PC-3 (cell line): ENCODE measurements at regions not wholly inside any gene's neighbourhood (a gene's known extent, or its start where the extent isn't known, plus 50 kb on each side); places are given as distances from the start of the nearest gene placed in this dataset.

ENCODE experiments used
- ATAC-seq: fragments of 200-7000 bp; cut with Tn5 transposase; 2 replicates; pipeline ENCODE4 v1.9.1; 2020; ENCODE audit warnings: mild to moderate bottlenecking, moderate library complexity
- BruUV-seq: library from RNA; stranded (reverse); fragments of 400-500 nt; replicated peaks from 2 replicates; lab custom pipeline; 2021; lab: Mats Ljungman, UMichigan
- CTCF ChIA-PET: fragments of 300-600 bp; sonication (Branson Sonifier 250); formaldehyde crosslinking; loops from one replicate; lab custom pipeline; 2022; ENCODE audit warnings: antibody characterized with exemption; lab: Charles Lee
- POLR2A ChIA-PET: fragments of 300-600 bp; sonication (Branson Sonifier 250); formaldehyde crosslinking; loops from one replicate; lab custom pipeline; 2022; ENCODE audit warnings: antibody characterized with exemption; ENCODE audit not compliant: unreplicated experiment; lab: Charles Lee
- DNase-seq: peaks from one replicate; pipeline ENCODE4 v3.0.0-alpha.2; 2015
- H2AFZ ChIP-seq: fragments of 300-600 bp; sonication (generic); 2 replicates; pipeline ENCODE4 v1.6.0; 2016; ENCODE audit warnings: antibody characterized with exemption, low read length
- H3F3A ChIP-seq: fragments of 300-600 bp; sonication (generic); one replicate; pipeline ENCODE4 v1.6.0; 2017; ENCODE audit warnings: antibody characterized with exemption, low read length, control low read depth, mild to moderate bottlenecking; ENCODE audit not compliant: unreplicated experiment
- H3K27ac ChIP-seq: fragments of 300-600 bp; sonication (generic); 2 replicates; pipeline ENCODE4 v1.5.1; 2016; ENCODE audit warnings: mild to moderate bottlenecking, low read length
- H3K27me3 ChIP-seq: fragments of 300-600 bp; sonication (generic); 2 replicates; pipeline ENCODE4 v1.6.1; 2016; ENCODE audit warnings: low read length, mixed read lengths
- H3K36me3 ChIP-seq: fragments of 300-600 bp; sonication (generic); 2 replicates; pipeline ENCODE4 v1.6.1; 2016; ENCODE audit warnings: low read depth, mixed run types, low read length, mixed read lengths
- H3K4me1 ChIP-seq: fragments of 300-600 bp; sonication (generic); 2 replicates; pipeline ENCODE4 v1.5.1; 2016; ENCODE audit warnings: low read length; ENCODE audit not compliant: insufficient read depth
- H3K4me2 ChIP-seq: fragments of 300-600 bp; sonication (generic); 2 replicates; pipeline ENCODE4 v1.6.0; 2016; ENCODE audit warnings: low read length
- H3K4me3 ChIP-seq: fragments of 300-600 bp; sonication (generic); 2 replicates; pipeline ENCODE4 v1.5.1; 2016; ENCODE audit warnings: mild to moderate bottlenecking, low read length, mixed read lengths
- H3K79me2 ChIP-seq: fragments of 300-600 bp; sonication (generic); 2 replicates; pipeline ENCODE4 v1.6.1; 2017; ENCODE audit warnings: low read length, mixed read lengths
- H3K9ac ChIP-seq: fragments of 300-600 bp; sonication (generic); 2 replicates; pipeline ENCODE4 v1.6.0; 2016; ENCODE audit warnings: mild to moderate bottlenecking, low read length
- H3K9me2 ChIP-seq: fragments of 300-600 bp; sonication (generic); replicated peaks from 2 replicates; pipeline ENCODE4 v1.6.1; 2016; ENCODE audit warnings: mixed run types, low read length, mixed read lengths
- H3K9me3 ChIP-seq: fragments of 300-600 bp; sonication (generic); 2 replicates; pipeline ENCODE4 v1.6.1; 2016; ENCODE audit warnings: low read length, mixed read lengths
- H4K20me1 ChIP-seq: fragments of 300-600 bp; sonication (generic); 2 replicates; pipeline ENCODE4 v1.6.1; 2016; ENCODE audit warnings: low read length, mixed read lengths
- EZH2 ChIP-seq: fragments of 300-600 bp; sonication (generic); IDR thresholded peaks from one replicate; pipeline ENCODE4 v1.6.1; 2017; ENCODE audit warnings: antibody characterized with exemption, mild to moderate bottlenecking, low read length; ENCODE audit not compliant: unreplicated experiment
- EZH2phosphoT487 ChIP-seq: fragments of 300-600 bp; sonication (generic); IDR thresholded peaks from 2 replicates; pipeline ENCODE4 v1.6.1; 2018; ENCODE audit warnings: mild to moderate bottlenecking, antibody characterized with exemption, low read length, borderline replicate concordance
- intact Hi-C: fragments of 100-400 bp; cut with micrococcal nuclease; formaldehyde crosslinking; loops from 2 replicates; pipeline ENCODE4 v1.9.0; 2023
- TF ChIP-seq, protein P1 (sequence below): fragments of 300-600 bp; sonication (generic); conservative IDR thresholded peaks from 2 replicates; pipeline ENCODE4 v1.5.1; 2017; ENCODE audit warnings: antibody characterized with exemption, low read depth, mild to moderate bottlenecking, low read length

- ChIA-PET POLR2A (no interaction called here), CTCF (no interaction called here)
- no peak overlapping the region for H3K27ac ChIP-seq
- H3K9me3 ChIP-seq = no peaks in the 10 kb centered on the region
- no peak overlapping the region for H2AFZ ChIP-seq
- H3K9me2 ChIP-seq = no peaks in the 10 kb centered on the region
- H3F3A ChIP-seq = no peaks in the 10 kb centered on the region
- BruUV-seq = no TSS peak
- no peaks in the 10 kb centered on the region for H3K79me2 ChIP-seq
- peak; percentile 4 for DNase-seq
- no peaks in the 10 kb centered on the region for H4K20me1 ChIP-seq
- H3K4me3 ChIP-seq = no peak overlapping the region
- no peaks in the 10 kb centered on the region for H3K27me3 ChIP-seq
- intact Hi-C loops = no loop called here
- no peaks in the 10 kb centered on the region for H3K36me3 ChIP-seq
- TF ChIP-seq EZH2 = no peak
- TF ChIP-seq EZH2phosphoT487 = no peak
- TF ChIP-seq, protein P1, sequence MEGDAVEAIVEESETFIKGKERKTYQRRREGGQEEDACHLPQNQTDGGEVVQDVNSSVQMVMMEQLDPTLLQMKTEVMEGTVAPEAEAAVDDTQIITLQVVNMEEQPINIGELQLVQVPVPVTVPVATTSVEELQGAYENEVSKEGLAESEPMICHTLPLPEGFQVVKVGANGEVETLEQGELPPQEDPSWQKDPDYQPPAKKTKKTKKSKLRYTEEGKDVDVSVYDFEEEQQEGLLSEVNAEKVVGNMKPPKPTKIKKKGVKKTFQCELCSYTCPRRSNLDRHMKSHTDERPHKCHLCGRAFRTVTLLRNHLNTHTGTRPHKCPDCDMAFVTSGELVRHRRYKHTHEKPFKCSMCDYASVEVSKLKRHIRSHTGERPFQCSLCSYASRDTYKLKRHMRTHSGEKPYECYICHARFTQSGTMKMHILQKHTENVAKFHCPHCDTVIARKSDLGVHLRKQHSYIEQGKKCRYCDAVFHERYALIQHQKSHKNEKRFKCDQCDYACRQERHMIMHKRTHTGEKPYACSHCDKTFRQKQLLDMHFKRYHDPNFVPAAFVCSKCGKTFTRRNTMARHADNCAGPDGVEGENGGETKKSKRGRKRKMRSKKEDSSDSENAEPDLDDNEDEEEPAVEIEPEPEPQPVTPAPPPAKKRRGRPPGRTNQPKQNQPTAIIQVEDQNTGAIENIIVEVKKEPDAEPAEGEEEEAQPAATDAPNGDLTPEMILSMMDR = no peak
- H3K9ac ChIP-seq = no peak overlapping the region
- peak; percentile 67 for ATAC-seq
- no peak overlapping the region for H3K4me2 ChIP-seq
- H3K4me1 ChIP-seq = no peaks in the 10 kb centered on the region
Observed at GRCh38 chr7:119562839-119563238, 710.1 kb upstream of the KCND2 start.

DNA sequence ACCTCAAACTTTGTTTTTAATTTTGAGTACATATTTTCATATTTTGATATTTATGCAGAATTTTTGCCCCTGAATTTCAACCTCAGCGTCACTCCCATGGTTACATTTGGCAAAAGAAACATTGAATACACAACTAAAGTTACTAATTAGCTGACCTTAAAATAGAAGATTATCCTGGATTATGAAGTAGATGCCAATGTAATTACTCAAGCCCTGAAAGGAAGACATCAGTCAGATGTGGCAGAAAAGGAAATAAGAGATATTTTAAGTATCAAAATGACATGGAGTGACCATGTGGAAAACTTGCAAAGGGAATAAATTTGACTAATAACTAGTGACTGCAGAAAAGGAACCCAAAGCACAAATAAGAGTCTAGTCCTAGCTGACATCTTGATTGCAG is 701.3 kb upstream of the KCND2 start:
- POLR2A ChIA-PET = no interaction called here
- Histone ChIP-seq H3K79me2 (no peaks in the 10 kb centered on the region), H3F3A (no peaks in the 10 kb centered on the region), H2AFZ (no peak overlapping the region), H3K4me2 (no peak overlapping the region), H3K9me3 (no peaks in the 10 kb centered on the region), H3K9me2 (no peaks in the 10 kb centered on the region), H3K9ac (no peak overlapping the region), H4K20me1 (no peaks in the 10 kb centered on the region), H3K36me3 (no peaks in the 10 kb centered on the region), H3K27ac (no peak overlapping the region), H3K27me3 (no peaks in the 10 kb centered on the region), H3K4me3 (no peak overlapping the region), H3K4me1 (no peaks in the 10 kb centered on the region)
- BruUV-seq = no TSS peak
- ATAC-seq (no peak), DNase-seq (no peak)
- TF ChIP-seq, protein P1 = no peak
- TF ChIP-seq EZH2phosphoT487 (no peak), EZH2 (no peak)
- CTCF ChIA-PET = no interaction called here
- intact Hi-C loops = no loop called here

DNA sequence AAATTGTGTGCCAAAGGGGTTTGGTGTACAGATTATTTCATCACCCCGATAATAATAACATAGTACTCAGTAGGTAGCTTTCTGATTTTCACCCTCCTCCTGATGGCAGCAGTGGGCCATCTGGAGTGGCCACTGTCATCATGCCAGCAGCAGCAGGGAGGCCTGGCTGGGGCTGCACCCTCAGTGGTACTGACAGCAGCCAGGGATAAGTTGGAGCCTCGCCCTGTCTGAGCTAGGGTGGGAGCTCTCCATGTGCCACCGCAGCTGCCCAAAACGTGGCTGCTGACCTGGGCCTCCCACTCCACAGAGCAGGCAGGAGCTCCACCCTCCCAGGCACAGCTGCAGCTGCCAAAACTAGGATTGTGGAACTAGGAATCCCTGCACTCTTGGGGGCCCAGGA is 700.8 kb upstream of the KCND2 start:
- Histone ChIP-seq H3K36me3 (no peaks in the 10 kb centered on the region), H3F3A (no peaks in the 10 kb centered on the region), H3K4me1 (no peaks in the 10 kb centered on the region), H3K79me2 (no peaks in the 10 kb centered on the region), H2AFZ (no peak overlapping the region), H3K4me2 (no peak overlapping the region), H3K27ac (no peak overlapping the region), H3K9ac (no peak overlapping the region), H3K27me3 (no peaks in the 10 kb centered on the region), H3K9me2 (no peaks in the 10 kb centered on the region), H3K4me3 (no peak overlapping the region), H3K9me3 (no peaks in the 10 kb centered on the region), H4K20me1 (no peaks in the 10 kb centered on the region)
- CTCF ChIA-PET = no interaction called here
- intact Hi-C loops = no loop called here
- no TSS peak for BruUV-seq
- POLR2A ChIA-PET = no interaction called here
- no peak for TF ChIP-seq EZH2
- TF ChIP-seq EZH2phosphoT487 = no peak
- TF ChIP-seq, protein P1 = no peak; the same call in 1 of the 2 replicates
- DNase-seq (no peak), ATAC-seq (no peak)
